A549 (cell line): ENCODE measurements at regions not wholly inside any gene's neighbourhood (a gene's known extent, or its start where the extent isn't known, plus 50 kb on each side); places are given as distances from the start of the nearest gene placed in this dataset.

Experiments
- POLR2A ChIP-seq: IDR thresholded peaks from 2 replicates; pipeline ENCODE4 v1.6.1; 2012; ENCODE audit warnings: mild to moderate bottlenecking, low read length
- TF ChIP-seq, protein P1 (sequence below): fragments of >200 bp; sonication (Bioruptor Twin); formaldehyde crosslinking; IDR thresholded peaks from 3 replicates; pipeline ENCODE4 v1.5.1; 2016

DNA sequence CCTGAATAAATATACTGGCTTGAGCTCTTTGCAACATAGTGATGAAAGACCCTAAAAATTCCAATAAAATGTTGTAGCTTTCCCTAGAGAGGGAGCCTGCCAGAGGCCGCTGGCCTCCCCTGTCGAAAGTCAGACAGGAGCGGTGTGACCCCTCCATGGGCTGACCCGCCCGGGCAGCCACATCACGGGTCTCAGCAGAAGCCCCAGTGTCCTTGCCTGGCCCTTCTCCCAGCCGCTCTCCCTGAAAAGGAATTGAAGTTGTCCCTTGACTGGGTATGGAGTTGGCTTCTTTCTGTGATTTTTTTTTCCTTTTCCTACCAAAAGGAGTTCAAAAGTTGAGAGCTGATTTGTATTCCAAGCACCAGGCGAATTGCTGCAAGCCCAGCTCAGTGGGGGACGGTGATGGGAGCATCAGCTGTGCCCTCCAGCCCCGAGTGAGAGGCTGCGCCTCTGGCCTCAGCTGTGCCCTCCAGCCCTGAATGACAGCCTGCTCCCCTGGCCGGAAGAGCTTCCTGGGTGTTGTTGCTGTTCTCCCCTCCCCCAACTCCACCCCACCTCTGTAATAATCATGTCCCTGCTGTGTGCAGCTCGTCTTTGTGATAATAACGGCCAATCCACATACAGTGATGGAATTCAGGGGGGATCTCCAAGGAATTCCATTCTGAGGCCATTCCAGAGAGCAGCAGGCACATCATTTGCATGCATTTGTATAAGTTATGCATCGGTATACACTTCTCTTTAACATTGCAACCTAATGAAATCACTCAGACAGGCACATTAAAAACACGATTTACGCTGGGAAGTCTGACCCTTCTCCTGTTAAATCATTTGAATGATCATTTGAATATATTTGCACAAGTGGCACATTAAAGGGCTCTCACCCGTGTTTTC lies 501.0 kb downstream of the EIPR1 start:
- no peak for TF ChIP-seq POLR2A
- TF ChIP-seq, protein P1, sequence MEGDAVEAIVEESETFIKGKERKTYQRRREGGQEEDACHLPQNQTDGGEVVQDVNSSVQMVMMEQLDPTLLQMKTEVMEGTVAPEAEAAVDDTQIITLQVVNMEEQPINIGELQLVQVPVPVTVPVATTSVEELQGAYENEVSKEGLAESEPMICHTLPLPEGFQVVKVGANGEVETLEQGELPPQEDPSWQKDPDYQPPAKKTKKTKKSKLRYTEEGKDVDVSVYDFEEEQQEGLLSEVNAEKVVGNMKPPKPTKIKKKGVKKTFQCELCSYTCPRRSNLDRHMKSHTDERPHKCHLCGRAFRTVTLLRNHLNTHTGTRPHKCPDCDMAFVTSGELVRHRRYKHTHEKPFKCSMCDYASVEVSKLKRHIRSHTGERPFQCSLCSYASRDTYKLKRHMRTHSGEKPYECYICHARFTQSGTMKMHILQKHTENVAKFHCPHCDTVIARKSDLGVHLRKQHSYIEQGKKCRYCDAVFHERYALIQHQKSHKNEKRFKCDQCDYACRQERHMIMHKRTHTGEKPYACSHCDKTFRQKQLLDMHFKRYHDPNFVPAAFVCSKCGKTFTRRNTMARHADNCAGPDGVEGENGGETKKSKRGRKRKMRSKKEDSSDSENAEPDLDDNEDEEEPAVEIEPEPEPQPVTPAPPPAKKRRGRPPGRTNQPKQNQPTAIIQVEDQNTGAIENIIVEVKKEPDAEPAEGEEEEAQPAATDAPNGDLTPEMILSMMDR: no peak
